C4-2B (cell line): ENCODE measurements at regions not wholly inside any gene's neighbourhood (a gene's known extent, or its start where the extent isn't known, plus 50 kb on each side); places are given as distances from the start of the nearest gene placed in this dataset.

Source experiments
- ZFX ChIP-seq: fragments of 450-650 bp; IDR thresholded peaks from 2 replicates; pipeline ENCODE4 v1.6.1; 2017
- TF ChIP-seq, protein P1 (sequence below): fragments of 450-650 bp; conservative IDR thresholded peaks from 2 replicates; pipeline ENCODE4 v1.5.1; 2017; ENCODE audit warnings: mild to moderate bottlenecking

DNA sequence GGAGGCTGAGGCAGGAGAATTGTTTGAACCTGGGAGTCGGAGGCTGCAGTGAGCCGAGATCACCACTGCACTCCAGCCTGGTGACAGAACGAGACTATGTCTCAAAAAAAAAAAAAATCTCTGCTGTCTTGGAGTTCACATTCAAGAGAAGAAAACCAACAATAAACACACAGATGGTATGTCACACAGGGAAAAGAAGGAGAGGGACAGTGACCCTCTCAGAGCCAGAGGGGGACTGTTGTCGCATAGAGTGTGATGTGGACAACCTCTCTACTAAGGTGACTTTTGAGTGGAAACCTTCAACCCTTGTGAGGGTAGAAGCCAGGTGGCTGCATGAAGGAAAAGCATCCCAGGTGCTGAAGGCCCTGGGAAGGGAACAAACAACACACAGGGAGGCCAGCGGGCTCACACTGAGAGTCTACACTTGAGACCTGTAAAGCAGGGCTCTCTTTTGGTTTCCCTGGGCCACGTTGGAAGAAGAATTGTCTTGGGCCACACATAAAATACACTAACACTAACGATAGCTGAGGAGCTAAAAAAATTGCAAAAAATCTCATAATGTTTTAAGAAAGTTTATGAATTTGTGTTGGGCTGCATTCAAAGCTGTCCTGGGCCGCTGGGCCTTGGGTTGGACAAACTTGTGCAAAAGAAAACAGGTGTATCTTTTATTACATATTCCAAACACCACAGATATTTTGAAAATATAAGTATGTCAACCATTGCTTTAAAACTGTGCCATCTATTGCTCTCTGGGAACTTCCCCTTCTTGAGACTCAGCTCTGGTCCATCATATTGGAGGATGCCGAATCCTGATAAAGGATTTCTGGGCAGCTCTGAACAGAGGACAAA lies 136.0 kb downstream of the DDX1 start:
- TF ChIP-seq, protein P1, sequence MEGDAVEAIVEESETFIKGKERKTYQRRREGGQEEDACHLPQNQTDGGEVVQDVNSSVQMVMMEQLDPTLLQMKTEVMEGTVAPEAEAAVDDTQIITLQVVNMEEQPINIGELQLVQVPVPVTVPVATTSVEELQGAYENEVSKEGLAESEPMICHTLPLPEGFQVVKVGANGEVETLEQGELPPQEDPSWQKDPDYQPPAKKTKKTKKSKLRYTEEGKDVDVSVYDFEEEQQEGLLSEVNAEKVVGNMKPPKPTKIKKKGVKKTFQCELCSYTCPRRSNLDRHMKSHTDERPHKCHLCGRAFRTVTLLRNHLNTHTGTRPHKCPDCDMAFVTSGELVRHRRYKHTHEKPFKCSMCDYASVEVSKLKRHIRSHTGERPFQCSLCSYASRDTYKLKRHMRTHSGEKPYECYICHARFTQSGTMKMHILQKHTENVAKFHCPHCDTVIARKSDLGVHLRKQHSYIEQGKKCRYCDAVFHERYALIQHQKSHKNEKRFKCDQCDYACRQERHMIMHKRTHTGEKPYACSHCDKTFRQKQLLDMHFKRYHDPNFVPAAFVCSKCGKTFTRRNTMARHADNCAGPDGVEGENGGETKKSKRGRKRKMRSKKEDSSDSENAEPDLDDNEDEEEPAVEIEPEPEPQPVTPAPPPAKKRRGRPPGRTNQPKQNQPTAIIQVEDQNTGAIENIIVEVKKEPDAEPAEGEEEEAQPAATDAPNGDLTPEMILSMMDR: no peak
- no peak for TF ChIP-seq ZFX
